Non-pigmented ciliary epithelial cell (primary cell): ENCODE measurements at regions not wholly inside any gene's neighbourhood (a gene's known extent, or its start where the extent isn't known, plus 50 kb on each side); places are given as distances from the start of the nearest gene placed in this dataset.

ENCODE experiments used
- DNase-seq: peaks from one replicate; pipeline ENCODE4 v3.0.0-alpha.2; 2010; ENCODE audit warnings: low read depth

- DNase-seq = no peak
Measured at GRCh38 chr7:25996006-25996408, 156.0 kb upstream of the NFE2L3 start.

GRCh38 chr7:25998499-25998898 is 153.5 kb upstream of the NFE2L3 start:
- DNase-seq = no peak

GRCh38 chr7:26000841-26001240 is 151.2 kb upstream of the NFE2L3 start:
- DNase-seq = no peak

GRCh38 chr7:26001662-26002244 is 150.2 kb upstream of the NFE2L3 start:
- DNase-seq = no peak

- DNase-seq = no peak
Measured at GRCh38 chr7:26005683-26006410, 146.2 kb upstream of the NFE2L3 start.

GRCh38 chr7:26006426-26006825 is 145.6 kb upstream of the NFE2L3 start:
- DNase-seq = no peak

- no peak for DNase-seq
Measured at GRCh38 chr7:26007510-26007909, 144.5 kb upstream of the NFE2L3 start.

GRCh38 chr7:26008428-26008827 is 143.6 kb upstream of the NFE2L3 start:
- DNase-seq = no peak

GRCh38 chr7:26011039-26011696 is 140.8 kb upstream of the NFE2L3 start:
- no peak for DNase-seq

- no peak for DNase-seq
Measured at GRCh38 chr7:26013551-26014083, 138.4 kb upstream of the NFE2L3 start.

GRCh38 chr7:26022982-26023381 is 129.0 kb upstream of the NFE2L3 start:
- no peak for DNase-seq

- no peak for DNase-seq
Measured at GRCh38 chr7:26029911-26030310, 122.1 kb upstream of the NFE2L3 start.

GRCh38 chr7:26034391-26034790 is 117.6 kb upstream of the NFE2L3 start:
- no peak for DNase-seq

GRCh38 chr7:26035552-26035951 is 116.4 kb upstream of the NFE2L3 start:
- no peak for DNase-seq

GRCh38 chr7:26036092-26036491 is 115.9 kb upstream of the NFE2L3 start:
- no peak for DNase-seq

GRCh38 chr7:26038201-26038990 is 113.6 kb upstream of the NFE2L3 start:
- no peak for DNase-seq

- DNase-seq = no peak
Measured at GRCh38 chr7:26040085-26040484, 111.9 kb upstream of the NFE2L3 start.

GRCh38 chr7:26042237-26042636 is 109.8 kb upstream of the NFE2L3 start:
- no peak for DNase-seq

GRCh38 chr7:26043801-26044200 is 108.2 kb upstream of the NFE2L3 start:
- no peak for DNase-seq

GRCh38 chr7:26044320-26044719 is 107.7 kb upstream of the NFE2L3 start:
- DNase-seq = no peak

GRCh38 chr7:26046150-26046549 is 105.8 kb upstream of the NFE2L3 start:
- DNase-seq = no peak

GRCh38 chr7:26046878-26047277 is 105.1 kb upstream of the NFE2L3 start:
- no peak for DNase-seq
